CD14-positive monocyte (primary cell): ENCODE measurements at regions not wholly inside any gene's neighbourhood (a gene's known extent, or its start where the extent isn't known, plus 50 kb on each side); places are given as distances from the start of the nearest gene placed in this dataset.

Experiments used
- DNase-seq, 3 donors: peaks; one replicate each; pipeline ENCODE4 v3.0.0-alpha.2; 2011 to 2022
- H2AFZ ChIP-seq: 2 replicates; pipeline ENCODE4 v1.6.0; 2012; ENCODE audit warnings: mild to moderate bottlenecking, low read depth, low read length, inconsistent platforms; ENCODE audit not compliant: insufficient read depth, poor library complexity, severe bottlenecking
- H3K27ac ChIP-seq, 2 donors: 1 replicate in 1 of 2; 2 replicates in 1 of 2; pipeline ENCODE4 v1.5.1; 2012 to 2013; ENCODE audit warnings: low read length in 2 of 2, control low read depth in 1 of 2, inconsistent platforms in 1 of 2, low read depth in 1 of 2, mild to moderate bottlenecking in 1 of 2
- H3K27me3 ChIP-seq, 2 donors: one replicate each; pipeline versions ENCODE4 v1.6.0 to v1.6.1; 2011 to 2013; ENCODE audit warnings: low read length in 2 of 2; ENCODE audit not compliant: control insufficient read depth in 2 of 2, insufficient read depth in 2 of 2
- H3K36me3 ChIP-seq, 2 donors: replicated peaks in 1 of 2; 1 replicate in 1 of 2; 2 replicates in 1 of 2; pipeline versions ENCODE4 v1.5.1 to v1.6.1; 2012 to 2013; ENCODE audit warnings: low read length in 2 of 2, control low read depth in 1 of 2, inconsistent platforms in 1 of 2, mild to moderate bottlenecking in 1 of 2; ENCODE audit not compliant: insufficient read depth in 2 of 2, control insufficient read depth in 1 of 2
- H3K4me1 ChIP-seq, 2 donors: 1 replicate in 1 of 2; 2 replicates in 1 of 2; pipeline versions ENCODE4 v1.5.1 to v1.6.1; 2012 to 2013; ENCODE audit warnings: low read length in 2 of 2, control low read depth in 1 of 2, inconsistent platforms in 1 of 2, mild to moderate bottlenecking in 1 of 2, moderate library complexity in 1 of 2; ENCODE audit not compliant: insufficient read depth in 2 of 2, control insufficient read depth in 1 of 2
- H3K4me2 ChIP-seq: replicated peaks from 2 replicates; pipeline ENCODE3; 2012; ENCODE audit warnings: low read length, moderate library complexity, mild to moderate bottlenecking; ENCODE audit not compliant: poor library complexity, severe bottlenecking; ENCODE audit errors: extremely low read depth
- H3K4me3 ChIP-seq, 3 experiments: fragments of 200-600 bp in 1 of 3; sonication (generic) in 1 of 3; replicated peaks in 1 of 3; 1 replicate in 2 of 3; 2 replicates in 1 of 3; pipeline ENCODE4 v1.5.1; 2011 to 2013; ENCODE audit warnings: low read length in 3 of 3, mild to moderate bottlenecking in 3 of 3, control low read depth in 2 of 3, low read depth in 2 of 3, inconsistent platforms in 1 of 3, moderate library complexity in 1 of 3
- H3K79me2 ChIP-seq: 2 replicates; pipeline ENCODE4 v1.6.0; 2012; ENCODE audit warnings: mild to moderate bottlenecking, control low read depth, inconsistent platforms, low read length, moderate library complexity; ENCODE audit not compliant: insufficient read depth
- H3K9ac ChIP-seq: 2 replicates; pipeline ENCODE4 v1.6.0; 2017; ENCODE audit warnings: low read length, mild to moderate bottlenecking; ENCODE audit not compliant: insufficient read depth, poor library complexity, severe bottlenecking
- H3K9me3 ChIP-seq, 2 donors: replicated peaks in 1 of 2; 1 replicate in 1 of 2; 2 replicates in 1 of 2; pipeline versions ENCODE4 v1.5.1 to v1.6.1; 2012 to 2013; ENCODE audit warnings: low read length in 2 of 2, control low read depth in 1 of 2; ENCODE audit not compliant: control insufficient read depth in 1 of 2, insufficient read depth in 1 of 2
- H4K20me1 ChIP-seq: 2 replicates; pipeline ENCODE4 v1.6.0; 2012; ENCODE audit warnings: mild to moderate bottlenecking, low read length, control low read depth, moderate library complexity; ENCODE audit not compliant: insufficient read depth
- H3K27ac Mint-ChIP-seq, 7 donors: one replicate each; pipeline ENCODE4 v1.8.0; 2020; ENCODE audit warnings: mild to moderate bottlenecking in 7 of 7, mixed read lengths in 7 of 7, moderate library complexity in 6 of 7, inconsistent platforms in 2 of 7
- H3K27me3 Mint-ChIP-seq, 3 donors: one replicate each; pipeline ENCODE4 v1.8.0; 2021 to 2022; ENCODE audit warnings: low read depth in 3 of 3, mild to moderate bottlenecking in 3 of 3, mixed read lengths in 3 of 3, moderate library complexity in 3 of 3, inconsistent platforms in 1 of 3
- H3K36me3 Mint-ChIP-seq, 2 donors: one replicate each; pipeline ENCODE4 v1.8.0; 2020; ENCODE audit warnings: mixed read lengths in 2 of 2, inconsistent platforms in 1 of 2, mild to moderate bottlenecking in 1 of 2
- H3K4me1 Mint-ChIP-seq: one replicate; pipeline ENCODE4 v1.8.0; 2020; ENCODE audit warnings: mild to moderate bottlenecking, mixed read lengths
- H3K4me3 Mint-ChIP-seq, 2 donors: one replicate each; pipeline ENCODE4 v1.8.0; 2020; ENCODE audit warnings: mild to moderate bottlenecking in 2 of 2, mixed read lengths in 2 of 2, moderate library complexity in 1 of 2
- H3K9me3 Mint-ChIP-seq, 7 donors: one replicate each; pipeline ENCODE4 v1.8.0; 2020 to 2022; ENCODE audit warnings: mixed read lengths in 7 of 7, mild to moderate bottlenecking in 6 of 7, moderate library complexity in 6 of 7, inconsistent platforms in 2 of 7
- CTCF ChIP-seq: fragments of 200-600 bp; IDR thresholded peaks from one replicate; pipeline ENCODE4 v1.8.0; 2022; ENCODE audit warnings: antibody characterized with exemption, mild to moderate bottlenecking
- WGBS: methylation state at CpG from one replicate; pipeline ENCODE4 v1.1.5; 2013; ENCODE audit warnings: missing lambda C conversion rate; ENCODE audit not compliant: insufficient coverage; 5-methylcytosine and 5-hydroxymethylcytosine counted together
- intact Hi-C, 2 donors: fragments of 100-400 bp; cut with micrococcal nuclease; formaldehyde crosslinking; loops; one replicate each; pipeline versions ENCODE4 v1.15.0 to v1.15.1; 2023

GRCh38 chr3:43160664-43161063 is 54.8 kb upstream of the POMGNT2 start:
- no peak for DNase-seq
- no peak overlapping the region for H3K27ac Mint-ChIP-seq
- WGBS = 60% methylated on average over 1 of the region's 1 CpG
- no peaks in the 10 kb centered on the region for H4K20me1 ChIP-seq
- no peaks in the 10 kb centered on the region for H3K36me3 ChIP-seq
- peaks cover 4 to 6% (median 5%) of the 10 kb centered on the region in 3 donors for H3K27me3 Mint-ChIP-seq
- no peak for TF ChIP-seq CTCF
- H3K9me3 ChIP-seq = peaks cover 0 to 1% of the 10 kb centered on the region in 2 donors
- peaks cover 11% of the 10 kb centered on the region for H3K4me1 Mint-ChIP-seq
- H3K9me3 Mint-ChIP-seq = peaks cover 0 to 3% (median 0%) of the 10 kb centered on the region in 7 donors
- H3K4me2 ChIP-seq = no peak overlapping the region
- intact Hi-C loops = no loop called here
- H3K27me3 ChIP-seq = no peaks in the 10 kb centered on the region
- H3K79me2 ChIP-seq = no peaks in the 10 kb centered on the region
- no peak overlapping the region for H3K4me3 ChIP-seq
- H2AFZ ChIP-seq = no peak overlapping the region
- H3K4me3 Mint-ChIP-seq = no peak overlapping the region
- H3K9ac ChIP-seq = no peak overlapping the region
- no peak overlapping the region for H3K27ac ChIP-seq
- no peaks in the 10 kb centered on the region for H3K4me1 ChIP-seq
- H3K36me3 Mint-ChIP-seq = no peaks in the 10 kb centered on the region

DNA sequence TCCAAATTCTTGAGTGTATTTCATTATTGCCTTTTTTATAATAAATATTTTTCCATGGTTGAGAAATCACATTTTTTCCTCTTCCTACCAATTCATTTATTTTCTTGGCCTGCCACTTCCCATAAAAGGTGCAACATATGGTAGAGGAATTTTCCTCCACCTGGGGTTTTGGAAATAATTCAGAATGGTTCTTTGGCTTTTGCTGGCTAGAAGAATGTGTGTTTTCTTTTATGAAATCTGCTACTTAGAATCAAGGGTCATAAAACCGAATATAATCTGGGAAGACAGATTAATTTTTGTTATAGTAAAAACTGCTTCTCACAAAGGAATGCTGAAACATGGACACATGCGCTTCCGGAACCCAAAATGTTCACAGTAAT is 54.0 kb upstream of the POMGNT2 start:
- peaks cover 6 to 9% (median 7%) of the 10 kb centered on the region in 3 donors for H3K27me3 Mint-ChIP-seq
- H3K9me3 Mint-ChIP-seq = peaks cover 0 to 3% (median 0%) of the 10 kb centered on the region in 7 donors
- no peak for DNase-seq
- H3K9me3 ChIP-seq = no peaks in the 10 kb centered on the region
- H3K4me2 ChIP-seq = no peak overlapping the region
- H3K36me3 ChIP-seq = no peaks in the 10 kb centered on the region
- no peak overlapping the region for H2AFZ ChIP-seq
- no peak overlapping the region for H3K27ac Mint-ChIP-seq
- TF ChIP-seq CTCF = no peak
- no peaks in the 10 kb centered on the region for H3K4me1 ChIP-seq
- H3K4me1 Mint-ChIP-seq = peaks cover 11% of the 10 kb centered on the region
- H3K4me3 ChIP-seq = no peak overlapping the region
- H3K79me2 ChIP-seq = no peaks in the 10 kb centered on the region
- H3K27ac ChIP-seq = no peak overlapping the region
- H3K36me3 Mint-ChIP-seq = no peaks in the 10 kb centered on the region
- H3K9ac ChIP-seq = no peak overlapping the region
- no peak overlapping the region for H3K4me3 Mint-ChIP-seq
- no peaks in the 10 kb centered on the region for H3K27me3 ChIP-seq
- no CpG with 5 or more reads among the region's 3 CpGs for WGBS
- intact Hi-C loops = no loop called here
- no peaks in the 10 kb centered on the region for H4K20me1 ChIP-seq
